Left colon (tissue), 2 donors: ENCODE measurements at regions not wholly inside any gene's neighbourhood (a gene's known extent, or its start where the extent isn't known, plus 50 kb on each side); places are given as distances from the start of the nearest gene placed in this dataset.
"Not testable (repeated sequence)": the region's sequence is repeated elsewhere in the genome, so short reads cannot be mapped to it uniquely, and the experiment has no call there.

Experiments
- ATAC-seq: fragments of 200-7000 bp; cut with Tn5 transposase; one replicate; pipeline ENCODE4 v1.9.1; 2020; ENCODE audit warnings: mild to moderate bottlenecking, moderate library complexity
- DNase-seq, 2 donors: peaks; one replicate each; pipeline ENCODE4 v3.0.0-alpha.2; 2020
- intact Hi-C, 2 donors: fragments of 100-400 bp; cut with DNase I in 1 of 2; cut with micrococcal nuclease in 1 of 2; formaldehyde crosslinking; loops; one replicate each; pipeline versions ENCODE4 v1.11.2 to v1.14.0; 2022; cut with DNase I, micrococcal nuclease
- donor health status: DM: no; HTN: no; CAD: no.
- donor health status: DM: yes; HTN: yes; CAD: no.

GRCh38 chrX:122299822-122300221 lies 884.3 kb upstream of the GRIA3 start:
- DNase-seq, intact Hi-C loops, ATAC-seq: not testable (repeated sequence)

GRCh38 chrX:122301491-122301890 lies 882.6 kb upstream of the GRIA3 start:
- ATAC-seq (no peak), DNase-seq (no peak)
- intact Hi-C loops, result no loop called here

GRCh38 chrX:122303761-122304160 lies 880.3 kb upstream of the GRIA3 start:
- DNase-seq (no peak), ATAC-seq (no peak)
- intact Hi-C loops, result no loop called here

- no peak for ATAC-seq
- DNase-seq, result no peak
- intact Hi-C loops, result no loop called here
Measured at GRCh38 chrX:122344816-122345215, 839.3 kb upstream of the GRIA3 start.

- intact Hi-C loops, result loop anchor here in 1 of 2 donors (10.0 kb wide), 1 partner anchor 62 kb away; no protein-coding TSS in a partner anchor
Measured at GRCh38 chrX:122363112-122363795, 820.8 kb upstream of the GRIA3 start.

GRCh38 chrX:122375533-122375932 lies 808.5 kb upstream of the GRIA3 start:
- ATAC-seq, intact Hi-C loops, DNase-seq: not testable (repeated sequence)

More at GRCh38 chrX:122363112-122363795, 820.8 kb upstream of the GRIA3 start:
- no peak for DNase-seq
- no peak for ATAC-seq

GRCh38 chrX:122389005-122389404 lies 795.1 kb upstream of the GRIA3 start:
- DNase-seq, result no peak
- ATAC-seq, result no peak
- intact Hi-C loops, result no loop called here

- DNase-seq (no peak), ATAC-seq (no peak)
- intact Hi-C loops, result no loop called here
Measured at GRCh38 chrX:122418758-122419157, 765.3 kb upstream of the GRIA3 start.

- ATAC-seq, result no peak
- intact Hi-C loops, result loop anchor here in 1 of 2 donors (10.0 kb wide), 1 partner anchor 57 kb away; no protein-coding TSS in a partner anchor
Measured at GRCh38 chrX:122421434-122422121, 762.5 kb upstream of the GRIA3 start.

GRCh38 chrX:122422547-122422946 lies 761.5 kb upstream of the GRIA3 start:
- intact Hi-C loops, result loop anchor here in 1 of 2 donors (10.0 kb wide), 1 partner anchor 58 kb away; no protein-coding TSS in a partner anchor
- ATAC-seq, result no peak

More at GRCh38 chrX:122421434-122422121, 762.5 kb upstream of the GRIA3 start:
- DNase-seq, result no peak

GRCh38 chrX:122434942-122435341 lies 749.1 kb upstream of the GRIA3 start:
- no peak for ATAC-seq
- DNase-seq, result no peak
- intact Hi-C loops, result no loop called here

More at GRCh38 chrX:122422547-122422946, 761.5 kb upstream of the GRIA3 start:
- DNase-seq, result no peak

- intact Hi-C loops, result no loop called here
- ATAC-seq (no peak), DNase-seq (no peak)
Measured at GRCh38 chrX:122439831-122440230, 744.2 kb upstream of the GRIA3 start.

- ATAC-seq (no peak), DNase-seq (no peak)
- intact Hi-C loops, result no loop called here
Measured at GRCh38 chrX:122440832-122441231, 743.2 kb upstream of the GRIA3 start.

GRCh38 chrX:122441451-122441850 lies 742.6 kb upstream of the GRIA3 start:
- no peak for DNase-seq
- ATAC-seq, result no peak
- intact Hi-C loops, result no loop called here

GRCh38 chrX:122445466-122445865 lies 738.6 kb upstream of the GRIA3 start:
- intact Hi-C loops, result no loop called here
- DNase-seq, result no peak

GRCh38 chrX:122464341-122464740 lies 719.7 kb upstream of the GRIA3 start:
- ATAC-seq, result no peak
- no peak for DNase-seq
- intact Hi-C loops, result no loop called here

More at GRCh38 chrX:122445466-122445865, 738.6 kb upstream of the GRIA3 start:
- ATAC-seq, result no peak

- intact Hi-C loops, result no loop called here
- ATAC-seq (no peak), DNase-seq (no peak)
Measured at GRCh38 chrX:122475306-122475705, 708.8 kb upstream of the GRIA3 start.

- intact Hi-C loops, result no loop called here
- DNase-seq, result no peak
- no peak for ATAC-seq
Measured at GRCh38 chrX:122500556-122500955, 683.5 kb upstream of the GRIA3 start.

- no peak for DNase-seq
- ATAC-seq, result no peak
- intact Hi-C loops, result no loop called here
Measured at GRCh38 chrX:122501652-122502051, 682.4 kb upstream of the GRIA3 start.

- ATAC-seq, result no peak
- intact Hi-C loops, result no loop called here
Measured at GRCh38 chrX:122504026-122504425, 680.1 kb upstream of the GRIA3 start.

More at GRCh38 chrX:122504026-122504425, 680.1 kb upstream of the GRIA3 start:
- no peak for DNase-seq
